PC-3 (cell line): ENCODE measurements at regions not wholly inside any gene's neighbourhood (a gene's known extent, or its start where the extent isn't known, plus 50 kb on each side); places are given as distances from the start of the nearest gene placed in this dataset.
"Not testable (repeated sequence)": the region's sequence is repeated elsewhere in the genome, so short reads cannot be mapped to it uniquely, and the experiment has no call there.

Experiments used
- ATAC-seq: fragments of 200-7000 bp; cut with Tn5 transposase; 2 replicates; pipeline ENCODE4 v1.9.1; 2020; ENCODE audit warnings: mild to moderate bottlenecking, moderate library complexity
- BruUV-seq: library from RNA; stranded (reverse); fragments of 400-500 nt; replicated peaks from 2 replicates; lab custom pipeline; 2021; lab: Mats Ljungman, UMichigan
- CTCF ChIA-PET: fragments of 300-600 bp; sonication (Branson Sonifier 250); formaldehyde crosslinking; loops from one replicate; lab custom pipeline; 2022; ENCODE audit warnings: antibody characterized with exemption; lab: Charles Lee
- POLR2A ChIA-PET: fragments of 300-600 bp; sonication (Branson Sonifier 250); formaldehyde crosslinking; loops from one replicate; lab custom pipeline; 2022; ENCODE audit warnings: antibody characterized with exemption; ENCODE audit not compliant: unreplicated experiment; lab: Charles Lee
- DNase-seq: peaks from one replicate; pipeline ENCODE4 v3.0.0-alpha.2; 2015
- H2AFZ ChIP-seq: fragments of 300-600 bp; sonication (generic); 2 replicates; pipeline ENCODE4 v1.6.0; 2016; ENCODE audit warnings: antibody characterized with exemption, low read length
- H3F3A ChIP-seq: fragments of 300-600 bp; sonication (generic); one replicate; pipeline ENCODE4 v1.6.0; 2017; ENCODE audit warnings: antibody characterized with exemption, low read length, control low read depth, mild to moderate bottlenecking; ENCODE audit not compliant: unreplicated experiment
- H3K27ac ChIP-seq: fragments of 300-600 bp; sonication (generic); 2 replicates; pipeline ENCODE4 v1.5.1; 2016; ENCODE audit warnings: mild to moderate bottlenecking, low read length
- H3K27me3 ChIP-seq: fragments of 300-600 bp; sonication (generic); 2 replicates; pipeline ENCODE4 v1.6.1; 2016; ENCODE audit warnings: low read length, mixed read lengths
- H3K36me3 ChIP-seq: fragments of 300-600 bp; sonication (generic); 2 replicates; pipeline ENCODE4 v1.6.1; 2016; ENCODE audit warnings: low read depth, mixed run types, low read length, mixed read lengths
- H3K4me1 ChIP-seq: fragments of 300-600 bp; sonication (generic); 2 replicates; pipeline ENCODE4 v1.5.1; 2016; ENCODE audit warnings: low read length; ENCODE audit not compliant: insufficient read depth
- H3K4me2 ChIP-seq: fragments of 300-600 bp; sonication (generic); 2 replicates; pipeline ENCODE4 v1.6.0; 2016; ENCODE audit warnings: low read length
- H3K4me3 ChIP-seq: fragments of 300-600 bp; sonication (generic); 2 replicates; pipeline ENCODE4 v1.5.1; 2016; ENCODE audit warnings: mild to moderate bottlenecking, low read length, mixed read lengths
- H3K79me2 ChIP-seq: fragments of 300-600 bp; sonication (generic); 2 replicates; pipeline ENCODE4 v1.6.1; 2017; ENCODE audit warnings: low read length, mixed read lengths
- H3K9ac ChIP-seq: fragments of 300-600 bp; sonication (generic); 2 replicates; pipeline ENCODE4 v1.6.0; 2016; ENCODE audit warnings: mild to moderate bottlenecking, low read length
- H3K9me2 ChIP-seq: fragments of 300-600 bp; sonication (generic); replicated peaks from 2 replicates; pipeline ENCODE4 v1.6.1; 2016; ENCODE audit warnings: mixed run types, low read length, mixed read lengths
- H3K9me3 ChIP-seq: fragments of 300-600 bp; sonication (generic); 2 replicates; pipeline ENCODE4 v1.6.1; 2016; ENCODE audit warnings: low read length, mixed read lengths
- H4K20me1 ChIP-seq: fragments of 300-600 bp; sonication (generic); 2 replicates; pipeline ENCODE4 v1.6.1; 2016; ENCODE audit warnings: low read length, mixed read lengths
- intact Hi-C: fragments of 100-400 bp; cut with micrococcal nuclease; formaldehyde crosslinking; loops from 2 replicates; pipeline ENCODE4 v1.9.0; 2023

GRCh38 chr16:29136046-29136696, 151.3 kb downstream of the LAT start:
- H3K36me3 ChIP-seq, H2AFZ ChIP-seq, intact Hi-C loops, ATAC-seq, H4K20me1 ChIP-seq, BruUV-seq, H3K4me3 ChIP-seq, H3K9me2 ChIP-seq, H3K27me3 ChIP-seq, H3K4me1 ChIP-seq, H3K4me2 ChIP-seq, H3K9me3 ChIP-seq, H3K27ac ChIP-seq, H3F3A ChIP-seq, DNase-seq, CTCF ChIA-PET, POLR2A ChIA-PET, H3K79me2 ChIP-seq, H3K9ac ChIP-seq: not testable (repeated sequence)

DNA sequence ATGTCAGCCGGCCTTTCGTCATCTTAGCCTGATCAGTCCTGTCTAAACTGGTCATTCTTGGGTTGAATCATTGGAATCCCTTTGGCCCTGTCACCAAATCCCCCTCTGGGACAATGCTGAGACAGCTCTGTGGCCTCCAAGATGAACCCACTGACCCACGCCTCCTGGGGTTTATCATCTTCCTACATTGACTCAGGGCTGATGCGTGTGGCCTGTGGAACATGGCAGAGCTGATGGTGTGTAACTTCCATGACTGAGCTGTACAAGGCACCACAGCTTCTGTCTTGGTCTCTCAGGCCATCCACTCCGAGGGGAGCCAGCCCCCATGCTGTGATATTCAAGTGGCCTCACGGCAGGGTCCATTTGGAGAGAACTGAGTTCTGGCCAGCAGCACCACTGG, 150.2 kb downstream of the LAT start:
- H3K79me2 ChIP-seq, H3K9me3 ChIP-seq, H2AFZ ChIP-seq, BruUV-seq, H3K9me2 ChIP-seq, DNase-seq, H3K4me1 ChIP-seq, H3K27me3 ChIP-seq, intact Hi-C loops, POLR2A ChIA-PET, H3K27ac ChIP-seq, H3K4me3 ChIP-seq, H3F3A ChIP-seq, H3K36me3 ChIP-seq, H3K4me2 ChIP-seq, H4K20me1 ChIP-seq, H3K9ac ChIP-seq, ATAC-seq, CTCF ChIA-PET: not testable (repeated sequence)

- H3K9ac ChIP-seq, H3K36me3 ChIP-seq, H3F3A ChIP-seq, ATAC-seq, H3K4me1 ChIP-seq, intact Hi-C loops, BruUV-seq, H3K9me2 ChIP-seq, POLR2A ChIA-PET, CTCF ChIA-PET, H3K27ac ChIP-seq, H4K20me1 ChIP-seq, H2AFZ ChIP-seq, H3K27me3 ChIP-seq, H3K4me2 ChIP-seq, H3K9me3 ChIP-seq, H3K79me2 ChIP-seq, DNase-seq, H3K4me3 ChIP-seq: not testable (repeated sequence)
These were observed 149.0 kb downstream of the LAT start for GRCh38 chr16:29133681-29134430.

DNA sequence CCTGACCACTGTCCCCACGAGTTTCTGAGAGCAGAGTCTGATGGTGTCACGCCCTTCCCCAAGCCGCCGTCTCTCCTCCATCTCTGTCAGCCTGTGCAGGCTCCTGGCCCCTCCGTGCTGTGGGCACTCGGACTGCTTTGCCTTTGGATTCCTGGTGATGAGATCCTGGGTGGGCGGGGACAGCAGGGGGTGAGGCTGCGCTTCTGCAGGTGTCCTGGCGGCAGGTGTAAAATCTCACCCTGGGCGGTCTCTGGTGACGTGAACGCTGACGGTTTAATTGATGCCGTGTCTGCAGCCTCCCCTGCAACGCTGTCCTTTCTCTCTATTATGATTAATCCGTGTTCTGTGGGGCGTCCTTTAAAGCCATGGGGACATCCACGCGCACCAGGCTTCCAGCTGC, 148.0 kb downstream of the LAT start:
- H3K4me2 ChIP-seq, ATAC-seq, H3K36me3 ChIP-seq, H3K4me1 ChIP-seq, H3K9me3 ChIP-seq, H3K79me2 ChIP-seq, H3K27me3 ChIP-seq, CTCF ChIA-PET, H2AFZ ChIP-seq, H3K9me2 ChIP-seq, DNase-seq, BruUV-seq, H3F3A ChIP-seq, intact Hi-C loops, H3K27ac ChIP-seq, H4K20me1 ChIP-seq, H3K9ac ChIP-seq, H3K4me3 ChIP-seq, POLR2A ChIA-PET: not testable (repeated sequence)

DNA sequence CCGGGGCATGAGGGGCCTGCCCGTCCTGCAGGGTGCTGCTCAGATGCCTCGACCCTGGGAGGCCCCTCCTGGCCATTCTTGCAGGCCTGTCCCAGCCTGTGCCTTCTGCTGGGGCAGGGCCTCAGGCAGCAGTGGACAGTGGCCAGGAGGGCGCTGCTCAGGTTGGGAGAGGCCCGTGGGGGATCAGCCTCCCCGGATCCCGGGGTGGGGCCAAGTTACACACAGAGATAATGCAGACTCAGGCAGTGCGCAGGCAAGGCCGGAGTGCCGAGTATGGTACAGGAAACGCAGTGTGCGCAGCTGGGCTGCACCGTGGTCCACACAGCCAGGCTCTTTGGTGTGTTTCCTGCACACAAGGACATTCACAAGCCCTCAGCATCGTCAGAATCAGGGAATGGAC, 147.6 kb downstream of the LAT start:
- ATAC-seq, H4K20me1 ChIP-seq, H3K27ac ChIP-seq, intact Hi-C loops, H3K27me3 ChIP-seq, H3K9me3 ChIP-seq, H3K4me2 ChIP-seq, BruUV-seq, H2AFZ ChIP-seq, POLR2A ChIA-PET, H3K79me2 ChIP-seq, H3K4me1 ChIP-seq, CTCF ChIA-PET, H3K9me2 ChIP-seq, H3K4me3 ChIP-seq, H3K9ac ChIP-seq, H3F3A ChIP-seq, H3K36me3 ChIP-seq, DNase-seq: not testable (repeated sequence)

GRCh38 chr16:29130901-29131851, 146.3 kb downstream of the LAT start:
- intact Hi-C loops, H4K20me1 ChIP-seq, H3K27ac ChIP-seq, DNase-seq, H3K4me2 ChIP-seq, H3K9ac ChIP-seq, POLR2A ChIA-PET, H3F3A ChIP-seq, H3K4me1 ChIP-seq, H2AFZ ChIP-seq, ATAC-seq, H3K9me2 ChIP-seq, H3K27me3 ChIP-seq, H3K79me2 ChIP-seq, H3K36me3 ChIP-seq, CTCF ChIA-PET, BruUV-seq, H3K4me3 ChIP-seq, H3K9me3 ChIP-seq: not testable (repeated sequence)
